ENCODE measurements at regions not wholly inside any gene's neighbourhood (a gene's known extent, or its start where the extent isn't known, plus 50 kb on each side); places are given as distances from the start of the nearest gene placed in this dataset.

GRCh38 chr4:14790494-14790893 lies 211.8 kb upstream of the CPEB2 start:
- DNase-seq (ENCODE audit: low read depth): no peak

GRCh38 chr4:14792702-14793227 lies 209.5 kb upstream of the CPEB2 start:
- no peak for DNase-seq (ENCODE audit: low read depth)

- DNase-seq (ENCODE audit: low read depth): no peak
Observed at GRCh38 chr4:14800977-14801376, 201.3 kb upstream of the CPEB2 start.

GRCh38 chr4:14802596-14802995 lies 199.7 kb upstream of the CPEB2 start:
- no peak for DNase-seq (ENCODE audit: low read depth)

GRCh38 chr4:14807856-14808255 lies 194.4 kb upstream of the CPEB2 start:
- no peak for DNase-seq (ENCODE audit: low read depth)

GRCh38 chr4:14809203-14809602 lies 193.1 kb upstream of the CPEB2 start:
- no peak for DNase-seq (ENCODE audit: low read depth)

- DNase-seq (ENCODE audit: low read depth): no peak
Observed at GRCh38 chr4:14810121-14810520, 192.2 kb upstream of the CPEB2 start.

GRCh38 chr4:14810568-14810967 lies 191.7 kb upstream of the CPEB2 start:
- no peak for DNase-seq (ENCODE audit: low read depth)

- no peak for DNase-seq (ENCODE audit: low read depth)
Observed at GRCh38 chr4:14812101-14812500, 190.2 kb upstream of the CPEB2 start.

- no peak for DNase-seq (ENCODE audit: low read depth)
Observed at GRCh38 chr4:14816623-14817261, 185.5 kb upstream of the CPEB2 start.

GRCh38 chr4:14824189-14824588 lies 178.1 kb upstream of the CPEB2 start:
- DNase-seq (ENCODE audit: low read depth): no peak

- DNase-seq (ENCODE audit: low read depth): no peak
Observed at GRCh38 chr4:14827111-14827510, 175.2 kb upstream of the CPEB2 start.

- DNase-seq (ENCODE audit: low read depth): no peak
Observed at GRCh38 chr4:14829795-14830194, 172.5 kb upstream of the CPEB2 start.

GRCh38 chr4:14831416-14831815 lies 170.9 kb upstream of the CPEB2 start:
- DNase-seq (ENCODE audit: low read depth): no peak

- DNase-seq (ENCODE audit: low read depth): no peak
Observed at GRCh38 chr4:14833053-14833452, 169.2 kb upstream of the CPEB2 start.

GRCh38 chr4:14834382-14834781 lies 167.9 kb upstream of the CPEB2 start:
- DNase-seq (ENCODE audit: low read depth): no peak

- no peak for DNase-seq (ENCODE audit: low read depth)
Observed at GRCh38 chr4:14835288-14835687, 167.0 kb upstream of the CPEB2 start.

- DNase-seq (ENCODE audit: low read depth): no peak
Observed at GRCh38 chr4:14835708-14836425, 166.4 kb upstream of the CPEB2 start.

GRCh38 chr4:14837860-14838259 lies 164.4 kb upstream of the CPEB2 start:
- DNase-seq (ENCODE audit: low read depth): no peak

- no peak for DNase-seq (ENCODE audit: low read depth)
Observed at GRCh38 chr4:14841801-14842768, 160.2 kb upstream of the CPEB2 start.

- no peak for DNase-seq (ENCODE audit: low read depth)
Observed at GRCh38 chr4:14842964-14843630, 159.2 kb upstream of the CPEB2 start.

GRCh38 chr4:14844061-14844460 lies 158.2 kb upstream of the CPEB2 start:
- no peak for DNase-seq (ENCODE audit: low read depth)

Measured in activated T-cell treated with anti-CD3 and anti-CD28 coated beads for 1 hour (primary cell).